GM19328 (cell line): ENCODE measurements at regions not wholly inside any gene's neighbourhood (a gene's known extent, or its start where the extent isn't known, plus 50 kb on each side); places are given as distances from the start of the nearest gene placed in this dataset.
"Not testable (repeated sequence)": the region's sequence is repeated elsewhere in the genome, so short reads cannot be mapped to it uniquely, and the experiment has no call there.

Source experiments
- ATAC-seq: cut with Tn5 transposase; IDR thresholded peaks from one replicate; pipeline ENCODE4 v1.9.1; 2021; ENCODE audit warnings: mild to moderate bottlenecking, moderate library complexity; ENCODE audit not compliant: unreplicated experiment

GRCh38 chr21:43291347-43291950 lies 122.6 kb downstream of the CRYAA start:
- no peak for ATAC-seq

GRCh38 chr21:43290421-43291346 lies 121.9 kb downstream of the CRYAA start:
- no peak for ATAC-seq

GRCh38 chr21:43289966-43290365 lies 121.2 kb downstream of the CRYAA start:
- no peak for ATAC-seq

GRCh38 chr21:43289442-43289841 lies 120.6 kb downstream of the CRYAA start:
- no peak for ATAC-seq

GRCh38 chr21:43287795-43288755 lies 119.3 kb downstream of the CRYAA start:
- ATAC-seq, result no peak

- no peak for ATAC-seq
Observed at GRCh38 chr21:43287111-43287760, 118.4 kb downstream of the CRYAA start.

GRCh38 chr21:43286196-43286595 lies 117.4 kb downstream of the CRYAA start:
- no peak for ATAC-seq

- ATAC-seq, result no peak
Observed at GRCh38 chr21:43284700-43285099, 115.9 kb downstream of the CRYAA start.

GRCh38 chr21:43284238-43284637 lies 115.4 kb downstream of the CRYAA start:
- no peak for ATAC-seq

GRCh38 chr21:43283925-43284221 lies 115.1 kb downstream of the CRYAA start:
- not testable (repeated sequence) for ATAC-seq

GRCh38 chr21:43283136-43283924 lies 114.5 kb downstream of the CRYAA start:
- ATAC-seq, result no peak

GRCh38 chr21:43282358-43283120 lies 113.7 kb downstream of the CRYAA start:
- ATAC-seq, result no peak

GRCh38 chr21:43281661-43282357 lies 113.0 kb downstream of the CRYAA start:
- no peak for ATAC-seq

GRCh38 chr21:43280949-43281633 lies 112.3 kb downstream of the CRYAA start:
- no peak for ATAC-seq

GRCh38 chr21:43279578-43279894 lies 110.7 kb downstream of the CRYAA start:
- ATAC-seq, result no peak

GRCh38 chr21:43278766-43279577 lies 110.2 kb downstream of the CRYAA start:
- no peak for ATAC-seq

- ATAC-seq, result no peak
Observed at GRCh38 chr21:43278359-43278758, 109.6 kb downstream of the CRYAA start.
